Stimulated activated CD8-positive, alpha-beta memory T cell treated with anti-CD3 and anti-CD28 coated beads, Interleukin-12 subunit alpha, Interleukin-12 subunit beta, amount 100 ng/mL, for 1 hour (primary cell): ENCODE measurements at regions not wholly inside any gene's neighbourhood (a gene's known extent, or its start where the extent isn't known, plus 50 kb on each side); places are given as distances from the start of the nearest gene placed in this dataset.

Experiments
- DNase-seq: peaks from one replicate; pipeline ENCODE4 v3.0.0-alpha.2; 2020; ENCODE audit warnings: low read depth

- DNase-seq: no peak
These were observed 345.8 kb downstream of the PTEN start for GRCh38 chr10:88209231-88209630.

- DNase-seq: no peak
These were observed 346.6 kb downstream of the PTEN start for GRCh38 chr10:88209837-88210561.

GRCh38 chr10:88211230-88211629 lies 347.8 kb downstream of the PTEN start:
- DNase-seq: no peak

GRCh38 chr10:88212069-88212468 lies 348.6 kb downstream of the PTEN start:
- DNase-seq: no peak

GRCh38 chr10:88213065-88213605 lies 349.7 kb downstream of the PTEN start:
- DNase-seq: no peak

- no peak for DNase-seq
These were observed 353.6 kb downstream of the PTEN start for GRCh38 chr10:88216976-88217375.

GRCh38 chr10:88218362-88218761 lies 354.9 kb downstream of the PTEN start:
- DNase-seq: no peak

GRCh38 chr10:88219753-88220152 lies 356.3 kb downstream of the PTEN start:
- no peak for DNase-seq

- no peak for DNase-seq
These were observed 357.9 kb downstream of the PTEN start for GRCh38 chr10:88221010-88221973.

GRCh38 chr10:88222881-88223280 lies 359.5 kb downstream of the PTEN start:
- DNase-seq: no peak
